GM21528 (cell line): ENCODE measurements at regions not wholly inside any gene's neighbourhood (a gene's known extent, or its start where the extent isn't known, plus 50 kb on each side); places are given as distances from the start of the nearest gene placed in this dataset.
"Not testable (repeated sequence)": the region's sequence is repeated elsewhere in the genome, so short reads cannot be mapped to it uniquely, and the experiment has no call there.

ENCODE experiments used
- ATAC-seq: cut with Tn5 transposase; IDR thresholded peaks from one replicate; pipeline ENCODE4 v1.9.1; 2021; ENCODE audit warnings: mild to moderate bottlenecking, moderate library complexity; ENCODE audit not compliant: unreplicated experiment, low FRiP score

GRCh38 chr10:125605167-125605566, 77.8 kb downstream of the TEX36 start:
- ATAC-seq, result no peak

- ATAC-seq, result no peak
Observed at GRCh38 chr10:125602825-125603224, 80.1 kb downstream of the TEX36 start.

- no peak for ATAC-seq
Observed at GRCh38 chr10:125599194-125599593, 83.8 kb downstream of the TEX36 start.

GRCh38 chr10:125595911-125596310, 87.1 kb downstream of the TEX36 start:
- ATAC-seq, result no peak

GRCh38 chr10:125593644-125594043, 89.3 kb downstream of the TEX36 start:
- ATAC-seq, result no peak

GRCh38 chr10:125592897-125593296, 90.1 kb downstream of the TEX36 start:
- no peak for ATAC-seq

GRCh38 chr10:125591886-125592285, 91.1 kb downstream of the TEX36 start:
- no peak for ATAC-seq

- ATAC-seq, result not testable (repeated sequence)
Observed at GRCh38 chr10:125588738-125589137, 94.2 kb downstream of the TEX36 start.

- no peak for ATAC-seq
Observed at GRCh38 chr10:125584954-125585353, 98.0 kb downstream of the TEX36 start.

GRCh38 chr10:125578658-125579315, 104.2 kb downstream of the TEX36 start:
- no peak for ATAC-seq

- ATAC-seq, result no peak
Observed at GRCh38 chr10:125575843-125576242, 107.1 kb downstream of the TEX36 start.

- ATAC-seq, result no peak
Observed at GRCh38 chr10:125568156-125568555, 114.8 kb downstream of the TEX36 start.

GRCh38 chr10:125567529-125567928, 115.4 kb downstream of the TEX36 start:
- ATAC-seq, result no peak

GRCh38 chr10:125565046-125565445, 117.9 kb downstream of the TEX36 start:
- no peak for ATAC-seq

- no peak for ATAC-seq
Observed at GRCh38 chr10:125564570-125564969, 118.4 kb downstream of the TEX36 start.

GRCh38 chr10:125562737-125563136, 120.2 kb downstream of the TEX36 start:
- ATAC-seq, result no peak

GRCh38 chr10:125560947-125561346, 122.0 kb downstream of the TEX36 start:
- ATAC-seq, result no peak

- ATAC-seq, result peak; percentile 87
Observed at GRCh38 chr10:125559210-125559609, 123.8 kb downstream of the TEX36 start.

- ATAC-seq, result no peak
Observed at GRCh38 chr10:125557801-125558505, 125.0 kb downstream of the TEX36 start.

GRCh38 chr10:125557311-125557710, 125.7 kb downstream of the TEX36 start:
- no peak for ATAC-seq

GRCh38 chr10:125556882-125557281, 126.1 kb downstream of the TEX36 start:
- ATAC-seq, result no peak

GRCh38 chr10:125555743-125556142, 127.2 kb downstream of the TEX36 start:
- no peak for ATAC-seq
